Urothelium cell line (cell line): ENCODE measurements at regions not wholly inside any gene's neighbourhood (a gene's known extent, or its start where the extent isn't known, plus 50 kb on each side); places are given as distances from the start of the nearest gene placed in this dataset.

Source experiments
- DNase-seq: peaks from one replicate; pipeline ENCODE4 v3.0.0; 2011; ENCODE audit warnings: low spot score, mixed read lengths
- FAIRE-seq: peaks from 2 replicates; lab custom pipeline; 2011; peaks lifted over from hg19 to GRCh38; lab: Jason Lieb, UNC

- no peak for FAIRE-seq
- peak; percentile 43 for DNase-seq
Measured at GRCh38 chr18:24530630-24531111, 70.2 kb downstream of the HRH4 start.

- DNase-seq (no peak), FAIRE-seq (no peak)
Measured at GRCh38 chr18:24534271-24534670, 73.8 kb downstream of the HRH4 start.

GRCh38 chr18:24534737-24535136, 74.3 kb downstream of the HRH4 start:
- FAIRE-seq: no peak
- DNase-seq: no peak

GRCh38 chr18:24535527-24536295, 75.3 kb downstream of the HRH4 start:
- DNase-seq (no peak), FAIRE-seq (no peak)

- DNase-seq (no peak), FAIRE-seq (no peak)
Measured at GRCh38 chr18:24536326-24536725, 75.9 kb downstream of the HRH4 start.

- DNase-seq (no peak), FAIRE-seq (no peak)
Measured at GRCh38 chr18:24536834-24537233, 76.4 kb downstream of the HRH4 start.

- FAIRE-seq (no peak), DNase-seq (no peak)
Measured at GRCh38 chr18:24538414-24539264, 78.2 kb downstream of the HRH4 start.

GRCh38 chr18:24539866-24540617, 79.6 kb downstream of the HRH4 start:
- FAIRE-seq (no peak), DNase-seq (no peak)

GRCh38 chr18:24540896-24541295, 80.5 kb downstream of the HRH4 start:
- DNase-seq (no peak), FAIRE-seq (no peak)

- FAIRE-seq: no peak
- DNase-seq: no peak
Measured at GRCh38 chr18:24543086-24543794, 82.8 kb downstream of the HRH4 start.

GRCh38 chr18:24543795-24544498, 83.5 kb downstream of the HRH4 start:
- no peak for FAIRE-seq
- DNase-seq: peak; percentile 18

- DNase-seq: no peak
- no peak for FAIRE-seq
Measured at GRCh38 chr18:24544949-24545348, 84.5 kb downstream of the HRH4 start.

GRCh38 chr18:24545651-24546050, 85.2 kb downstream of the HRH4 start:
- DNase-seq (no peak), FAIRE-seq (no peak)

- DNase-seq (no peak), FAIRE-seq (no peak)
Measured at GRCh38 chr18:24546307-24546706, 85.9 kb downstream of the HRH4 start.

GRCh38 chr18:24548583-24548982, 88.1 kb downstream of the HRH4 start:
- DNase-seq (no peak), FAIRE-seq (no peak)

- no peak for FAIRE-seq
Measured at GRCh38 chr18:24552218-24552617, 91.8 kb downstream of the HRH4 start.

GRCh38 chr18:24553571-24554285, 93.3 kb downstream of the HRH4 start:
- FAIRE-seq (no peak), DNase-seq (no peak)

More at GRCh38 chr18:24552218-24552617, 91.8 kb downstream of the HRH4 start:
- peak; percentile 11 for DNase-seq

- FAIRE-seq (no peak), DNase-seq (no peak)
Measured at GRCh38 chr18:24558403-24558802, 98.0 kb downstream of the HRH4 start.

GRCh38 chr18:24559526-24559925, 99.1 kb downstream of the HRH4 start:
- DNase-seq (no peak), FAIRE-seq (no peak)
